HG03060 (cell line): ENCODE measurements at regions not wholly inside any gene's neighbourhood (a gene's known extent, or its start where the extent isn't known, plus 50 kb on each side); places are given as distances from the start of the nearest gene placed in this dataset.

Experiments used
- ATAC-seq: cut with Tn5 transposase; IDR thresholded peaks from one replicate; pipeline ENCODE4 v1.9.1; 2021; ENCODE audit warnings: low read depth, moderate number of reproducible peaks; ENCODE audit not compliant: unreplicated experiment

DNA sequence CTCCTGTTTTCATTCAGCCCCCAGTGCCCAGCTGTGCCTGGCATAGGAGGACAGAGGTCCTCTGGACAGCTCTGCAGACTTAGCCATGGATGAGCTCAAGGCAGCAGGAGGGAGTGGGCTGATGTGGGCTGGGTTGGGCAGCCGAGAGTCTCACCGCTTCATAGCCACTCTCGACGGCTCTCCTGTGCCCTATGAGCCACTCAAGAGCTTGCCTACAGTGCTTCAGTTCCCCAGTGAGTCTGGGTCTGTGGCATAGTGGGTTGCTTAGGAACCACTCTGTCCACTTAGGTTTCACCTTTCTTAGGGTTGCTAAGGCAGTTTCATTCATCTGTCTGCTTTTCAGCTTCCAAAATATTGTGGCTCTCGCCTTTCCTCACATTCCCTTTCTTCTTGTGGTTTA lies 296.8 kb downstream of the ICE1 start:
- ATAC-seq: no peak

DNA sequence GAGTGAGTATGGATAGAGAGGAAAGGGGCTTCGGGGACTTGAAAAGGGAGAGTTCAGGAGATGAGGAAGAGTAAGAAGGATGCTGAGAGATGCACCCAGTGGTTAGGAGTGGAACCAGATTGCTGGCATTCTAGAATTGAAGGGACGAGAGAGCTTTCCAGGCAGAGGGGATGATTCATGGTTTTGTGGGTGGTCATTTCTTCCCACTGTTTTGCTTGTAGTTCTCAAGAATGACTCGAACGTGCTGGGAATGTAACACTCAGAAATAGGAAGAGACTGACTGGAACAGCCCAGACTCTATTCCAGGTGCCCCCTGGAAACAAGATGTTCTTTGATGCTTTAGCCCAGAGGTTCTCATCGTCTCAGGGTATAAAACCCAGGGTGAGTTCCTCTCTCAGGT lies 294.2 kb downstream of the ICE1 start:
- ATAC-seq: no peak

DNA sequence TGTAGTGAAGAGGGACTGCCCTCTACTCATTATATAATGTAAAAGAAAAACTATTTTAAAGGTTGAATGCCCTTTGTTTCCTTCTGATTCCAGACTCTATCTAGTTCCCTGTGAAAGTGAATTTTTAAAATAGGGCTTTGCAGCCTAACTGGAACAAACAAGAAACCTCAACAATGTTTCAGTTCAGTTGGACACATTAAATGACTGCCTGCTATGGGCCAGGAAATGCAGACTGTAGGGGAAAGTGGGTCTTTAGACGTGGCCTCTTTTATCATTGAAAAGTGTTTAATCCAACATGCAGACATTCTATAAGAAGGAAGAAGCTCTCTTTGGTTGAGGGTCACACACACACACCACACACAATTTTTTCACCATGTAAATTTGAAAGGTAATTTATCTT lies 289.1 kb downstream of the ICE1 start:
- no peak for ATAC-seq

DNA sequence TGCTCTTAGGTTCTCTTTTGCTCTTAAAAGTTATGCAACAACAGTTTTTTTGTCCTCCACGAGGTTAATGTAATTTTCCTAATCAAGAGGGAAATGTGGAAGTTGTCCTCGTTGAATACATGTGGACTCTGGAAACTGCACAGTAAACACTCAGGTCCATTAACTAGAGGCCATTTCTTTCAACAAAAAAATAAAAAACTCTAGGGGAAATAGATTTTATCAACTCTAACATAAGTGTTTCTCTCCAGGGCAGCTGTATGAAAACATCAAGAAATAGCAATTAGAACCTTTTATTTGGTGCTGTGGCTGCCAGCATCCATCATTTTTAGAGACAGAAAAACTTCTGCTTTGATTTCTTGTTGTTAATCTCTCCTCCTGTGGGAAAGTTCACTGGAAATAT lies 288.6 kb downstream of the ICE1 start:
- ATAC-seq: no peak

DNA sequence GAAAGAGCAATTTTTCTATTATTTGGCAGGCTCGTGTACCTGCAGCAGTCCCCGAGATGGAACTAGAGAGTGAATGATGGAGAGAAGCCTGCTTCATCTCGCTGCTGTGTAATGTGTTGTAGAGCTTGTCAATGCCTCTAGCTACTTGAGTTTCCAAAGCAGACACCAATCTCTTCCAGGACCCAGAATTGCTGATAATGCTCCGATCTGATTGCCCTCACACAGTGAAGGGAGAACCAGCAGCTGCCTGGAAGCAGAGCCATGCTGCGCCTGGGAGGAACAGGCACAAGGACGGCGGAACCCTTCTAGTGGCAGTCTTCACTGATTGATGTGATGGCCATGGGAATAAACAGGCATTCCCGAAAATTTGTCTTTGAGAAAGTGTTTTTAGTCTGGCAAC lies 288.0 kb downstream of the ICE1 start:
- ATAC-seq: no peak

DNA sequence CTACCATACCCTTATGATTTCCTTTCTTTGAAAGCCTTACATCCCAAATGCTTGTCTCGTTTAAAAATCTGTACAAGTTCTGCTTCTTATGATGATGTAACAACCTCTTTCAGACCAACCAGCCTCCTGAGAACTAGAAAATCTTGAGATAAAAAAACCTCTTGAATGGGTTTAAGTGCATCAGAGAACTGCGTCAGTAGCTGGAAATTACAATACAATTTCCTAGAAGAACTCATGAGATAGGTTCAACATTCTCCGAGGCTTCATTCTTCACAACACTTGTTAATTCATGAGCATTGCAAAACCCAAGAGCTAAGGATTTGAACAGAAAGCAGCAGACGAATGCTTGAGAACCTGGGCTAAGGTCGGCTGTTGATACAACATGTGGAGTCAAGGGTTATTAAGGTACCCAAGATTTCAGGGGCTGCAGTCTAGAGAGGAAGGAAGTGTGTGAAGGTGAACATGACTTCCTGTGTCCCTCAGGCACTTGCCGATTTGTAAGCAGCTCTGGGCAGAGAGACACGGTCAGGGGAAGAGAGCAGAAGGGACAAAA lies 286.0 kb downstream of the ICE1 start:
- no peak for ATAC-seq

DNA sequence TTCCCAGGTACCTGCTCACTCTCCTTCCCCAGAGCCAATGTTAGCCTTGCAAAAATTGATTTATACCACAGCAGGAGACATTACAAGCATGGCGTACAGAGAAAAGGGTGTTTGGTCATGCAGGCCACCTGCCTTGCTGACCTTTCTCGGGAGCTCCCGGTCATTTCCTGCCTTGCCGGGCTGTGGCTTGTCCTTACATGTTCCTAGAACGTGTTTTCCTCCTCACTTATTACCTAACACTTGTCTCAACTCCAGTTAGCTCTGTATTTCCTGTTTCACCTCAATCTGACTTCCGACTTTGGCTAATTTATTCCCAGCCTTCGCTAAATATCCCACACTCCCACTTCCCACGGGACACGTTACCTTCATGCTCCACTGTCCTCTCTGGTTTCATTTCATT lies 282.5 kb downstream of the ICE1 start:
- no peak for ATAC-seq

DNA sequence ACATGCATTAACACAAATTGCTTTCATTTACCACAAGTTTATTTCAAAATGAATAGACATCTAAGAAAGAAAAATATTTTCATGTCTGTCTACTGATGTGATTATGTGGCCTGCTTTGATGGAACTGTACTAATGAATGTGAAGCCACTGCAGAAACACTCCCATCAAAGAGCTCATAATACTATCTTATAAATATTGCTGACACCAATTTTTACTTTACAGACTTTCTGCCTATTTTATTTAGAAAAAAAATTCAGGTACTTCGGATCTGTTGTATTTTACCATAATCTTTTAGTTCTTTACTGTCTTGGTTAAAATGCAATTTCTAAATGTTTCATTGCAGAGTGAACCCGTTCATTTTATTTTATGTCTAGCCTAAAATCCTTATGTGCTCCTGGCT lies 281.9 kb downstream of the ICE1 start:
- ATAC-seq: no peak

DNA sequence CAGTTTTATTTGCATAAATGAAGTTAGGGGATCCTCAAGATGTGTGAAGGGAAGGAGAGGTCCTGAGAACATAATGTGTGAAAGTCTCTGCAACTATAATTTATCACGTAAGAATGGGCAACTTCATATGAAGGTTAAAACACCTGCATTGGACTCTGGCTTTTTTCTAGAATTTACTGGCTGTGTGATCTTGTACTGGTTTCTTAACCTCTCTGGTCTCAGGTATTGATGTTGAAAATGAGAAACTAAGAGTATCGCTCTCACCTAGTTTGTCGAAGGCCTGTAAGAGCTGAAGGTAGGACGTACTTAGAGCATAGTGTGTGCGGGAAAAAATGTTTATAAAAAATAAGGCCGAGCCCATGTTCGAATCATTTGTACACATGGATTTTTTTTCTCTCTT lies 280.5 kb downstream of the ICE1 start:
- ATAC-seq: no peak

DNA sequence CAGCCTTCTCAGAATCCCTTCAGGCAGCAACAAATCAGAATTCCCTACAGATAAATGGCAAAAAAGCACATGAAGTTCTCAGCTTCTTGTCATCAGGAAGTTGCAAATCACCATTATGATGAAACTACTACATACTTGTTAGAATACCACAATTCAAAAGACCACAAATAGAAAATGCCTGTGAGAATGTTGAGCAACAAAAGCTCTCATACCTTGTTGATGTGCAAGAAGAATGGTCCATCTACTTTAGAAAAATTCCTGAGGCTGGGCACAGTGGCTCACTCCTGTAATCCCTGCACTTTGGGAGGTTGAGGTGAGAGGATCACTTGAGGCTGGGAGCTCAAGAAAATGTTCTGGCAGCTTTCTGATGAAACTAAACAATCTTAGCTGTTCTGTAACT lies 278.1 kb downstream of the ICE1 start:
- no peak for ATAC-seq

DNA sequence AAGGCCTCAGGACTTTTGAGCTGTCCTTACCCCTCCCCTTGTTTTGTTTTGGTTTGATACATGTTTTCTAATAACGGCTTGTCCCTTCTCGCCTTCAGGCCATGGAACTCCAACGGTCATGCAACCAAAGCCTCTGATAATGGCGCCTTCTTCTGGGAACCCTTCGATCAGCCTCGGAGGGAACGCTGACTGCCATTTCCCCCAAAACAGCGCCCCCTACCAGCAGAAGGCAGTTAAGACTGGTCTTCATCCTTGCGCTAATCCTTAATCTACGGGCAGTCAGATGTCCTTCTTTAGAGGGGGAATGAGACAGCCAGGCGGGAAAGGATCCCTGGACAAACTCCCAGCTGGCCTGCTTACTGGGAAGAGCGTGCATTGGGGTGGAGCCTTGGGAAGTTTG lies 276.6 kb downstream of the ICE1 start:
- ATAC-seq: no peak

DNA sequence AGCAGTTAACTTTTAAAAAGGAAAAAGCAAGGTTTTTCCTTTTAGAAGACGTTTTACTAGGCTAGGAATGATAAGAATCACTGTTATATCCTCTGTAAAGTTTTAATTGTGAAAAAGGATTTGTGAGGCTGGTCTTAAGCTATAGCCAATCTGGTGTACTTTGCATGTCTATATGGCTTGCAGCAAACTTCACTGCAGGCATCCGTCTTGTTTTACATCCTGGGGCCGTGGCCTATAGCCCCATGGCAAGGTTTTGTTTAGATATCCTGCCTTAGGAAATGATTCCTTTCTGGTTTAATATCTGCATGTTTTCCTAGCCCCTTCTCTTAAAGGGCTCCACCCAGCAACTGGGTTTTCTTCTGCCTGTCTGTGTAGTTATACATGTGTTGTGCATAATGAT lies 272.8 kb downstream of the ICE1 start:
- no peak for ATAC-seq

DNA sequence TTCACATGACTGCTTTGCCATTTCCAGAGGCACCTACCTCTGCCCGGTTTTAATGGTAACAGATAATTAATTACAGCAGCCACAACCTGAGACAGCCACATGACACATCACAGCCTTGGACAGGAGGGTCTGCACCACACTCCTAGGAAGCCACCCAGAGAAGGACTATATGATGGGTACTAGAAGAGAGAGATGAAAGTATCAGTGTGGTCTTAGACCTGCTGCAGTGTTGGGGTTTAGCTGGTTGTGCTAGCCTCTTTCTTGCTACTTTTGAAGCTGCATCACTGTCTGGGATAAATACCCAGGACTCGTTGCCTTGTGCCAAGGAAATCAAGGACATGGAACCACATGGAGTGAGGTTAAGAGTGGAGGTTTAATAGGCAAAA lies 266.4 kb downstream of the ICE1 start:
- ATAC-seq: no peak

DNA sequence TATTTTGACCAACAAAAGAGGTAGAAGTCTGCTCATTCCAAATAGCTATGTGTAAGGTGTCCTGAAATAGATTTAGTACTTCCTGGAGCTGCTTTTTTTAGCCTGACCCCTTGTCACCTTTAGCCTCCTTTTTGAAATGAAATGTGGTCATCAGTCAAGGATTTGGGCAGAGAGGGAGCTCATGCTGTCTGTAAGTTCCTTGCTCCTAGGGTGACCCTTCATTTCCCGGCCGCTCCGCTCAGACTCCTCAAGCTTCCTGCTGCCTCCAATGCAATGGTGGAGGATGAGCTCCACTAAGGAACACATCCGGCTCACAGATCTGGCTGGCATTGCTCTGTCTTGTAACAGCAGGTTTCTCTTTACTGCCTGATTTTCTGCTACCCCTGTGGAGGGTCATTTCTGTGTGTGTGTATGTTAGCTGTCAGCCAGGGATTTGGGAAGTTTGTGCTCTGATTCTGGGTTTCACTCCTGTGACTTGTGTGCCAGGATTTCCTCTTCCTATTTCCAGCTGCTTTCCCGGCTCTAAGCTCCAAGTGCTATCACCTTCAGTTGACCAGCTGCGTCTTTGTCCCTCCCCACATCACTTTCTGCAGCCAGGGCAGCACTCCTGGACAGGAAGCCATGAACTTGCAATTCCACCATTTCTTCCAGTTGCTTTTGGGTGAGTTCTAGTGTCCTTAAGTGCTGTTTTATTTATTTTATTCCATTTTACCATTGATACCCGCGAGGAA lies 265.9 kb downstream of the ICE1 start:
- no peak for ATAC-seq

DNA sequence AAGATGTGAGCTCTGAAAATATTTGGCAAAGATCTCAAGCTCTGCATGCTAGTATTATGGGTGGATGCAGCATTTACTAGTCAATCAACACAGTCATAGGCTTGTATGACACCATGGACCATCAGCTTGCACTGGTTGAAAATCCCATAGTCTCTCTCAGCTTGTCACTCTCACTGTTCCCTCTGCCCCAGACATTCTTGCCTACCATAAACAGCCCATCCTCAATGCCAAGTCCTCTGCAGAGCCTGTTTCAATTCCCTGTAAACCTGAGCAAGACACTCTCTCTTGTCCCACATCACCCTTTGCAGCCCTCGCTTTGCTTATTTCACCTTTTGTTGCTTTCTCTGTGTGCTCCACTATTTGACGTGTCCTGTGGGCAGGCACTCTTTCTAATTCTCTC lies 264.6 kb downstream of the ICE1 start:
- ATAC-seq: no peak

DNA sequence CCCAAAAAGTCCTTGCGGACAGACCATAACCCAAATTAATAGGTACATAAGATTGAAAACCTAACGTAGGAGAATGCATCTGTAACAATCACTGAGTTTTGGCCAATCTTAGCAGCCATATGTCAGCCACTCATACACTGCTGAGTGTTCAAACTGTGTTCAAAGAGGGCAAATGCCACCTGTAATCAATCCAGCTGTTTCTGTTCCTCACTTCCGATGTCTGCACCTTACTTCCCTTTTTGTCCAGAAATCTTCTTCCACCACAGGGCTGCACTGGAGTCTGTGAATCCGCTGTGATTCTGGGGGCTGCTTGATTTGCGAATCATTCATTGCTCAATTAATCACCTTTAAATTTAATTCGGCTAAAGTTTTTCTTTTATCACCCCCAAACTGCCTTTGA lies 263.9 kb downstream of the ICE1 start:
- ATAC-seq: no peak

DNA sequence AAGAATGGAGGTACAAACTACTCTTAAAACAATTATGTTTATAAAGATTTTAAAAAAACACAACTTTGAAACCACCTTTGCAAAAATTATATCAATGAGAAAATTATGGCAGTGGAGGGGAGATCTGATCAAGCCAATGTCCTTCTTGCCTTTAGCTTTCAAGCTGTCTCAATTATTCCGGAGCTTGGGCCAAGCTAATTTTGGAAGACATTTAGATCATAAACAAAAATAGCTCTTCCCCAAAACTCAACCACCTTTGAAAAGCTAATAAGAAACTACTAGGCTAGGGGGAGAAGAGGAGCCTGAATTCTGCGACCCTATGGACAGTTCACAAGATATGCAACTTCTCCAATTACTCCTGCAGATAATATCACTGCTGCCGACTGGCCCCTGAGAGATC lies 263.3 kb downstream of the ICE1 start:
- no peak for ATAC-seq

DNA sequence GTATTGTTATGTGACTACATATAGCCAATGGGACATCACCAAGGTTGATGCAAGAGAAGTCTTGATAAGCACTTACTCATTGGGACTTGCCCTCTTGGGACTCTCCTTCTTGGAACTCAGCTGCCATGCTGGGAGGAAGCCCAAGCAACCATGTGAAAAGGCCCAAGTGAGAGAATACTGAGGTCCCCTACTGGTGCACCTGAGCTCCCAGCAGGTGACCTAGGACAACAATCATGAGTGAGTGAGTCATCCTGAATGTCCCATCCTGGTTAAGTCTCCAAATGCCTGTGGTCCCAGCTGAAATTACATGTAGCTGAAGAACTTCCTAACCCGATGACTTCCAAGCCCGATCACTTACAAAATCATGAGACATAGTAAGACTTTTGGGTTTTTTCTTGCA lies 260.7 kb downstream of the ICE1 start:
- no peak for ATAC-seq

DNA sequence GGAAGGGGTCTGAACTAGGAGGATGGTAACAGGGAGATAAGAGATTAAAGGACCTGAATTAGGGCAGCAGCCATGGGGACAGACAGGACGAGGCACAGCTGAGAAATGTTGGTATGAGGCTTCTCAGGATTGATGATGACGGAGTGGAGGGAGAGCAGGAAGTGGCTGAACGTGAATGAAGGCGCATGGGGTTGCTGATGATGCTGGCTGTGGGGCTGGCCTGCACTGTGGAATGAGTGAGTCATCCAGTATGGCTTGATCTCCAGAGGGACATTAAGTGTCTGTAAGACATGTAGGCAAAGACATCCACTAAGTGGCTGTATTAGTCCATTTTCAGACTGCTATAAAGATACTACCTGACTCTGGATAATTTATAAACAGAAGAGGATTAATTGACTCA lies 256.4 kb downstream of the ICE1 start:
- no peak for ATAC-seq

DNA sequence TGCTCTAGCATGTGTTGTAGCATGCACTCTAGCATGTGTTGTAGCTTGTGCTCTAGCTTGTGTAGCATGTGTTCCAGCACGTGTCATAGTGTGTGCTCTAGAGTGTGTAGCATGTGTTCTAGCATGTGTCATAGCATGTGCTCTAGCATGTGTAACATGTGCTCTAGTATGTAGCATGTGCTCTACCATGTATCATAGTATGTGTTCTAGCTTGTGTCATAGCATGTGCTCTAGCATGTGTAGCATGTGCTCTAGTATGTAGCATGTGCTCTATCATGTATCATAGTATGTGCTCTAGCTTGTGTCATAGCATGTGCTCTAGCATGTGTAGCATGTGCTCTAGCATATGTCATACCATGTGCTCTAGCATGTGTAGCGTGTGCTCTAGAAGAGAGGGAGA lies 255.3 kb downstream of the ICE1 start:
- no peak for ATAC-seq

DNA sequence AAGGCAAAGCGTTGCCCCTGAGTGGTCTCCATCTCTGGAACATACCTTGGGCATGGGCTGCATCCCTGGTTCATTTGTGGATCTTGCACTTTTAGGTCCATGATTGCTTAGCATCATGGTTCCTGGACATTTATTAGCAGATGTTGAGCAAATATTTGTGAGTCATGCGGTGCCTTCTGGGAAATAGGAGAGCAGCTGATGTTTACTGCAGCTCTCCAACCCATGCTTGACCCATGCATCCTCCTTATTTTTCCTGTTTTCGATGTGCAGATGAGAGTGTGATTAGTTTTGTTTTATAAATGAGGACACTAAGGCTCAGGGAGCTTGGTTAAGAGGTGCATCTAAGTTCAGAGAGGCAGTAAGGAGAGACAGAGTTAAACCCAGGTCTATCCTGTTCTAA lies 253.7 kb downstream of the ICE1 start:
- no peak for ATAC-seq

DNA sequence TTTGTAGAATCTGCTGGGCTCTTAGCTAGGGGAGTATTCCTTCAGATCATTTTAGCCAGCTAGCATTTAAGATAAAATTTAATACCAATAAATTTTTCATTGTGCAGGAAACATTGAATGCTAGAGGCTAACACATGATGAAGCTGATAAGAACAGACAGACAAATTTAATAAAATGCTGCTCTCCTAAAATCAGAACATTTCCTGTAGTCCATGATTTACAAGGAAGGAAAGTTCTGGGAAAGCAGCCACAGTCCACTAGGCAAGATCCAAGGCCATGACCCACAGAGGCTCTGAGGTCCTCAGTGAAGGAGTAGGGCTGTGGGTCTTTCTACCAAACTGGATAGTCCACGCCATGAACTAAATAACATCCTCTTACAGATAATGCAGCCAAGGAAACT lies 253.0 kb downstream of the ICE1 start:
- ATAC-seq: no peak

DNA sequence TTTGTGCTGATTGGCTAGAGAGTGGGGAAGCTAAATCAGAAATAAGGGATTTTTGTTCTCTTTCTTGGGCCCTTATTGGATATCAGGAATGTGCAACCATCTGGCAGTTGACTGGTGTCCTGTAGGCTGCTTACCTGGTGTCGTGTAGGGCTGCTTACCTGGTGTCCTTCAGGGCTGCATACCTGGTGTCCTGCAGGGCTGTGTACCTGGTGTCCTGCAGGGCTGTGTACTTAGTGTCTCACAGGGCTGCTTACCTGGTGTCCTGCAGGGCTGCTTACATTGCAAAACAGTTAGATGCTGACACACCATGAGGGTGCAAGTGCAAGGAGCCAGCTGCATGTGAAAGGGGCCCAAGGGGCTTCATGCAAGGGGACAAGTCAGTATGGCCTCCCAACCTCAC lies 249.3 kb downstream of the ICE1 start:
- no peak for ATAC-seq
